ENCODE measurements at regions not wholly inside any gene's neighbourhood (a gene's known extent, or its start where the extent isn't known, plus 50 kb on each side); places are given as distances from the start of the nearest gene placed in this dataset.

GRCh38 chr13:22496803-22497508, 683.8 kb upstream of the SGCG start:
- no peak overlapping the region for H3K4me3 ChIP-seq (ENCODE audit: low read depth, low read length)
- no peak for DNase-seq (ENCODE audit: low read depth, low spot score)
- CTCF ChIA-PET: no interaction called here
- POLR2A ChIA-PET: no interaction called here
- TF ChIP-seq CTCF (IDR thresholded peaks at IDR 0.05; ENCODE audit: insufficient read depth, low read length, missing control alignments): no peak

- POLR2A ChIA-PET: no interaction called here
- CTCF ChIA-PET: no interaction called here
- no peak overlapping the region for H3K4me3 ChIP-seq (ENCODE audit: low read depth, low read length)
- TF ChIP-seq CTCF (IDR thresholded peaks at IDR 0.05; ENCODE audit: insufficient read depth, low read length, missing control alignments): no peak
- DNase-seq (ENCODE audit: low read depth, low spot score): no peak
These were observed 682.6 kb upstream of the SGCG start for GRCh38 chr13:22497991-22498780.

- DNase-seq (ENCODE audit: low read depth, low spot score): no peak
- CTCF ChIA-PET: no interaction called here
- no peak overlapping the region for H3K4me3 ChIP-seq (ENCODE audit: low read depth, low read length)
- POLR2A ChIA-PET: no interaction called here
- TF ChIP-seq CTCF (IDR thresholded peaks at IDR 0.05; ENCODE audit: insufficient read depth, low read length, missing control alignments): no peak
These were observed 680.9 kb upstream of the SGCG start for GRCh38 chr13:22499919-22500318.

- ChIA-PET CTCF (no interaction called here), POLR2A (no interaction called here)
- no peak overlapping the region for H3K4me3 ChIP-seq (ENCODE audit: low read depth, low read length)
- no peak for DNase-seq (ENCODE audit: low read depth, low spot score)
- TF ChIP-seq CTCF (IDR thresholded peaks at IDR 0.05; ENCODE audit: insufficient read depth, low read length, missing control alignments): no peak
These were observed 675.3 kb upstream of the SGCG start for GRCh38 chr13:22505489-22505888.

- H3K4me3 ChIP-seq (ENCODE audit: low read depth, low read length): no peak overlapping the region
- DNase-seq (ENCODE audit: low read depth, low spot score): no peak
- no peak for TF ChIP-seq CTCF (IDR thresholded peaks at IDR 0.05; ENCODE audit: insufficient read depth, low read length, missing control alignments)
- CTCF ChIA-PET: no interaction called here
- POLR2A ChIA-PET: no interaction called here
These were observed 674.6 kb upstream of the SGCG start for GRCh38 chr13:22506096-22506691.

GRCh38 chr13:22517544-22517943, 663.2 kb upstream of the SGCG start:
- DNase-seq (ENCODE audit: low read depth, low spot score): no peak
- ChIA-PET CTCF (no interaction called here), POLR2A (no interaction called here)
- no peak overlapping the region for H3K4me3 ChIP-seq (ENCODE audit: low read depth, low read length)
- TF ChIP-seq CTCF (IDR thresholded peaks at IDR 0.05; ENCODE audit: insufficient read depth, low read length, missing control alignments): no peak
